Neural progenitor cell (in vitro differentiated cells): ENCODE measurements at regions not wholly inside any gene's neighbourhood (a gene's known extent, or its start where the extent isn't known, plus 50 kb on each side); places are given as distances from the start of the nearest gene placed in this dataset.
"Not testable (repeated sequence)": the region's sequence is repeated elsewhere in the genome, so short reads cannot be mapped to it uniquely, and the experiment has no call there.

ENCODE experiments used
- CTCF ChIP-seq: fragments of 200-600 bp; sonication (generic); IDR thresholded peaks from 2 replicates; pipeline ENCODE4 v1.5.1; 2017; ENCODE audit warnings: antibody characterized with exemption, mild to moderate bottlenecking
- EZH2 ChIP-seq: fragments of 200-600 bp; sonication (generic); IDR thresholded peaks from 2 replicates; pipeline ENCODE4 v1.6.1; 2017; ENCODE audit warnings: antibody characterized with exemption, mild to moderate bottlenecking, moderate library complexity
- EZH2phosphoT487 ChIP-seq: fragments of 200-600 bp; sonication (generic); IDR thresholded peaks from 2 replicates; pipeline ENCODE4 v1.6.1; 2017; ENCODE audit warnings: antibody characterized with exemption

GRCh38 chr6:137279279-137279678 is 60.1 kb upstream of the IFNGR1 start:
- TF ChIP-seq CTCF, EZH2, EZH2phosphoT487: not testable (repeated sequence)
